Activated CD4-positive, alpha-beta T cell treated with anti-CD3 and anti-CD28 coated beads for 4 hours (primary cell): ENCODE measurements at regions not wholly inside any gene's neighbourhood (a gene's known extent, or its start where the extent isn't known, plus 50 kb on each side); places are given as distances from the start of the nearest gene placed in this dataset.
"Not testable (repeated sequence)": the region's sequence is repeated elsewhere in the genome, so short reads cannot be mapped to it uniquely, and the experiment has no call there.

Experiments
- DNase-seq, 2 donors: peaks; one replicate each; pipeline ENCODE4 v3.0.0-alpha.2; 2020

GRCh38 chr13:90664200-90664599 lies 683.3 kb upstream of the MIR17HG start:
- not testable (repeated sequence) for DNase-seq

- DNase-seq = no peak
These were observed 673.7 kb upstream of the MIR17HG start for GRCh38 chr13:90673746-90674145.

GRCh38 chr13:90675129-90675528 lies 672.4 kb upstream of the MIR17HG start:
- DNase-seq = no peak

DNA sequence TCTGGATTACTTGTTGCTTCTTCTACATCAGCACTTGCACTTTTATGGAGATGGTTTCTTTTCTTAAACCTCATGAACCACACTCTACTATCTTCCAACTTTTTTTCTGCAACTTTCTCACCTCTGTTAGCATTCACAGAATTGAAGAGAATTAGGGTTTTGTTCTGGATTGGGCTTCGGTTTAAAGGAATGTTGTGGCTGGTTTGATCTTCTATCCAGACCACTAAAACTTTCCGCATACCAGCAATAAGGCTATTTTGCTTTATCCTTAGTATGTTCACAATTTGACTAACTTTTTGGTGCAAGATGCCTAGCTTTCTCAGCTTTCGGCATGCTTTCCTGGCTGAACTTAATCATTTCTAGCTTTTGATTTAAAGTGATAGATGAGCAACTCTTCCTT lies 666.7 kb upstream of the MIR17HG start:
- DNase-seq = no peak

GRCh38 chr13:90683711-90684131 lies 663.8 kb upstream of the MIR17HG start:
- no peak for DNase-seq

- no peak for DNase-seq
These were observed 661.0 kb upstream of the MIR17HG start for GRCh38 chr13:90686442-90686841.

GRCh38 chr13:90689111-90689510 lies 658.4 kb upstream of the MIR17HG start:
- DNase-seq = no peak

GRCh38 chr13:90690458-90691080 lies 656.9 kb upstream of the MIR17HG start:
- no peak for DNase-seq

GRCh38 chr13:90696254-90696653 lies 651.2 kb upstream of the MIR17HG start:
- DNase-seq = no peak

- no peak for DNase-seq
These were observed 650.8 kb upstream of the MIR17HG start for GRCh38 chr13:90696656-90697055.

DNA sequence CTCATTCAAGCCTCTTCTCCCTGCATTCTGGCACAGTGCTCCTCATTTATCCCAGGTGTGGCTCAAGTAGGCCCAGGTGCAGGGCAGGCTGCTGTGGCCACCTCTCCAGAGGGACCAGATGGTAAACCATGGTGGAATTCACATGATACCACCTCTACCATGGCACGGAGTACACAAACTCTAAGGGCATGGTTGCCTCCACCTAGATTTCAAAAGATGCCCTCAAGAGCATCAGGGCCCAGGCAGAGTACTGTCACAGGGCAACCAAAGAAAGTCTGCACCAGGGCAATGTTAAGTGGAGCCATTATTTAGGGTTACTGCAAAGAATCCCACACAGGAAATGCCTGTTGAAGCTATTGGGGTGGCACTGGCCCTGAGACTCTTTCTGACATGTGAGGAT lies 647.1 kb upstream of the MIR17HG start:
- DNase-seq = no peak

DNA sequence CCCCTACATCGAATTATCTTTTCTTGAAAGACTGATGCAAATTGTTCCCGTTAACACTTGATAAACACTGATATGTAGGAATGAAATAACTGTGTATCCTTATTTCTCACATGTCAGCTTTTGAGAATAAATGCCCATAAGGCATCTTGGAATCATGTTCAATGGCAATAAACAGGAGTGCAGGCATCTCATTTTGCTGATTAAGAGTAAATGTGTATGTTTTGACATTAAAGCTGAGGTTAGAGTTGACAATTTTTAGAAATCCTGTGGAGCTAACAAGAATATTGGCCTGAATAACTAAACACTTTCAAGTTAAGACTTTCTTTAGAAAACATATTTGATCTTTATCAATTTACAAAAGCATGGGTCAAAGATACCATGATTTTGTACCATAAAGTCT lies 646.2 kb upstream of the MIR17HG start:
- no peak for DNase-seq

DNA sequence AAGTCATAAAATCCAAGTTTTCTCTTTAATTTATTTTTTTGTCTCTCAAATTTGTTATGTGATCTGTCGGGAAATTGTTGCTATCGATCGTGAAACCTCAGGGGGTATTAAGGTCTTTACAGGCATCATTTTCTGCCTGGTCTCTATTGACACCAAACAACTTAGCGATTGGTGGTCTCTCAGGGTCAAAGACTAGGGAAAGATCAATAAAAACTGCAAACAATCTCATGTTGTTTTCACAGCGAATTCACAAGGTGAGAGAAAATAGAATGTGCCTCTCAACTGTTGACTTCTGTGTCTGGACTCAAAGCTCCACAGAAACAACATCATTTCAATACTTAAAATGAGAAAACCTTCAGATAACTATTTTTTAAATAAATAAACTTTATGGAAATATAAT lies 645.4 kb upstream of the MIR17HG start:
- DNase-seq = no peak

GRCh38 chr13:90706631-90707030 lies 640.9 kb upstream of the MIR17HG start:
- DNase-seq = no peak

- DNase-seq = no peak
These were observed 639.4 kb upstream of the MIR17HG start for GRCh38 chr13:90708128-90708527.

DNA sequence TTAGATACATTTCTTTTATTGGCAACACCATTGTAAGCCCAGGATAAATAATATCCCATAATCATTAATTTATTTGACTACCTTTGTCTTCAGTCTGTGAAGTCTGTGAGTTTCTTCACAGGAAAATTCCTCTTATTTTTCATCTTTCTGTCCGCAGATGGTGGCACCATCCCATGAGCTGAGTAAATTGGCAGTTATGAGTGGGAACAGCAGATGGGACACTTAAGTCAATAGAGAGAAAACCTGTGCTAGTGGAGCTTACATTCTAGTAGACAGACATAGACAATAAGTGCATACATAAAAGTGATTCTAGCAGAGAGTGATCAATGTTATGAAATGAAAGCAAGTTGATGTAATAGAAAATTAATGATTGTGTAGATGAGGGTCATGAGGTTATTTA lies 638.2 kb upstream of the MIR17HG start:
- no peak for DNase-seq

DNA sequence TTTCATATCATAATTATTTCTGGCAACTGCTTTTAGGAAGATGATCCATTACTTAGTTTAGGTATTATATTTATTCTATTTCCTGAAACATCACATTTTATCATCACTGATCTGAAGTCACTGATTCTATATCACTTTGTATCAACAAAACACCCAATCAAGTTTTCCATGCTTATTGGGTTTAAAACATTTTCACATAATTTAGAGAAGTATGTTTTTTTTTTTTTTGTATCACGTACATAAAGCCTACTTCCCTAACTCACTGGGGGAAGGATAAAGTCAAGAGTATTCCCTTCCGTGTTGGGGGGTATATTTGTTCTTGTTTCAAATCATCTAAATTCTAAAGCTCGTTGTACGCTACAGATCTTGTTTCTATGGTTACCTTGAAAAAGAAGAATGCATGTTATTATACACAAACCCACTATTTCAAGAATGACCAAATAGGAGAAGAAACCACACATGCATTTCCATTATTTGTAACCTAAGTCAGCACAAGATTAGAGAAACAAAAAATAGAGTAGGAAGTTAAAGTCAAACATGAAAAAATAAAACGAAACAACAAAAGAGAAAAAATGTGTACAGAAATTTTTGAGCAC lies 637.2 kb upstream of the MIR17HG start:
- no peak for DNase-seq

GRCh38 chr13:90713441-90714133 lies 633.9 kb upstream of the MIR17HG start:
- no peak for DNase-seq

DNA sequence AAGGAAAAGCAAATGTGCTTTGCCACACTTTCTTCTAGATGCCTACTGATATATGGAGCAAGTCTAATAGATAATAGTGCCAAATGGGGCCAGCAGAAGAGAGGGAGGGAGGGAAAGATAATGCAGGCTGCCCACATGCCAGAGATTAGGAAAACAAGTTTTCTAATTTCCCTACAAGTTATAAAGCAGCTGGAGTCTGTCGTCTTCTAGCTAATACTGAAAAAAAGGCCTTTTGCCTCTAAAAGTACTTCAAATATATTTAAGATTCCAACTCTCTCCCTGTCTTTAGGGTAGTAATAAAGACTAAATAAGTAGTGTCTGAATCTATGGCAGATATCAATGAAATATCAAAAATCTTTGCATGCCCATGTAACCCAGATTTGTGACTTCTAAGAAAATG lies 632.0 kb upstream of the MIR17HG start:
- no peak for DNase-seq

DNA sequence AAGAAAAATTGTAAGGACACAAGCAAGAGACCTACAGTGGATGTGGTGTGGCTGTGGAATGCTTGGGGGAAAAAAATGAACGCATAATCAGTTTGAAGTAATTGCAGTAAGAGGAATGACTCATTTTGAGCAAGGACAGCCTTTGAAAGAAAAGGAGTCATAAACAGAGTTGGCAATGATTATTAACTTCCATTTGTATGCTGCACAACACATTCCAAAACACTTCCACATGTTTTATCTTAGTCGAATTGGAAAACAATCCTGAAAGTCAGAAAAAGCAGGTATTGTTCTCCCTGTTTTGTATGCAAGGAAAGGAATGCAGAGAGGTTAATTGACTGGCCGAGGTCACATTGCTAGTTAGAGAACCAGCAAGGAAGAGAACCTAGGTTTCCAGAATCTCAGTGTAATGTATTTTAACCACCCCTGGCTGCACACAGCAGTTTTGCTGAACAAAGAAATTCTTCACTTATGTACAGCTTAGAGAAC lies 630.0 kb upstream of the MIR17HG start:
- no peak for DNase-seq

GRCh38 chr13:90719461-90719860 lies 628.0 kb upstream of the MIR17HG start:
- DNase-seq = no peak

DNA sequence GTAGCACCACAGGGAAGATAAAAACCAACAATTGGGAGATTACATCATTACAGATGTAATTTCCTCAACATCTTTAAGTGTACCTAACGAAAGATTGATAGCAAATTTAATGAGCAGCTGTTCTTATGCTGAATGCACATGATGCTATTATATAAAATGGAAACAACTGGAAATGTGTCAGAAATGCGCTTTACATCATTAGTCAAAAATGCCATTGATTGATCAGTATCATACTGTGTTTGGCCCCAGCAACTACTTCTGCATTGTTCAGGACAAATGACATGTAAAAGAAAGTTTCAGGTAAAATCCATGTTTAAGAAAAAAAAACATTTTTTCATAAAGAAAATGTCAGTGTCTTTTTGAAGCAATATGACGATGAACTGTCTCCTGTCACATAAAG lies 625.5 kb upstream of the MIR17HG start:
- no peak for DNase-seq

- no peak for DNase-seq
These were observed 624.1 kb upstream of the MIR17HG start for GRCh38 chr13:90723381-90723780.

DNA sequence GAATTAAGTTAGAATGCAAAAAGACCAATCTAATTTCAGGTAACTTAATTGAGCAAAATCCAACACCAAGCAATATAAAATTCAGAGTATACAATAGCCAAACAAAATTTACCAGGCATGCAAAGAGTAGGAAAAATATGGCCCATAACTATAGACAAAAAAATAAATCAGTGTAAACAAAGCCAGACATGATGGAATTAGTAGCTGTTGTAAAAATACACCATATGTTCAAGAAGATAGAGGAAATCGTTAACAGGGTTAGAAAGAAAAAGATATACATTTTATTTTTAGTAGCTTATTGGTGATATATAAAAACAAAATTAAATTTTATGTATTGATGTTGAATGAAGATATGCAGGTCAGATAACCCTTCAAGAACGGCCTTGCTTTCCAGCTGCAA lies 621.1 kb upstream of the MIR17HG start:
- no peak for DNase-seq
